HEK293 (cell line): ENCODE measurements at regions not wholly inside any gene's neighbourhood (a gene's known extent, or its start where the extent isn't known, plus 50 kb on each side); places are given as distances from the start of the nearest gene placed in this dataset.
"Not testable (repeated sequence)": the region's sequence is repeated elsewhere in the genome, so short reads cannot be mapped to it uniquely, and the experiment has no call there.

Source experiments
- CTCF ChIA-PET: fragments of 350-600 bp; formaldehyde crosslinking; extraction: SDS; loops from one replicate; lab custom pipeline; 2021; ENCODE audit warnings: antibody characterized with exemption; lab: Yijun Ruan, JAX
- POLR2A ChIA-PET: fragments of 300-600 bp; formaldehyde crosslinking; extraction: SDS; loops from one replicate; lab custom pipeline; 2020; ENCODE audit warnings: antibody characterized with exemption, inconsistent platforms; lab: Yijun Ruan, JAX
- H3K27ac ChIP-seq: fragments of 200-500 bp; sonication (Bioruptor generic); 2 replicates; pipeline ENCODE4 v1.5.1; 2014; ENCODE audit warnings: low read depth, low read length, control low read depth, inconsistent platforms; ENCODE audit errors: extremely low read depth
- H3K36me3 ChIP-seq, 2 experiments: fragments of 200-500 bp in 1 of 2; sonication (Bioruptor generic) in 1 of 2; 1 replicate in 1 of 2; 2 replicates in 1 of 2; pipeline ENCODE4 v1.5.1; 2014 to 2017; ENCODE audit warnings: inconsistent platforms in 2 of 2, low read length in 2 of 2; ENCODE audit not compliant: control insufficient read depth in 2 of 2, insufficient read depth in 1 of 2
- H3K4me1 ChIP-seq: fragments of 200-500 bp; sonication (Bioruptor generic); 2 replicates; pipeline ENCODE4 v1.5.1; 2014; ENCODE audit warnings: mild to moderate bottlenecking, low read length, inconsistent platforms; ENCODE audit not compliant: control insufficient read depth, insufficient read depth
- H3K4me3 ChIP-seq: 2 replicates; pipeline ENCODE4 v1.5.1; 2011; ENCODE audit warnings: low read depth, mild to moderate bottlenecking, control low read depth, low read length, moderate library complexity
- H3K9me3 ChIP-seq: fragments of 200-500 bp; sonication (Bioruptor generic); 2 replicates; pipeline ENCODE4 v1.5.1; 2014; ENCODE audit warnings: low read depth, low read length, inconsistent platforms; ENCODE audit not compliant: control insufficient read depth, insufficient read depth
- BCL11A ChIP-seq: fragments of 450-650 bp; formaldehyde crosslinking; IDR thresholded peaks from 2 replicates; pipeline ENCODE4 v1.5.1; 2016; ENCODE audit warnings: low read depth, missing biosample characterization, missing genetic modification characterization
- CTCF ChIP-seq: fragments of 450-650 bp; formaldehyde crosslinking; IDR thresholded peaks from 2 replicates; pipeline ENCODE4 v1.5.1; 2016; ENCODE audit warnings: missing biosample characterization, missing genetic modification characterization
- GLIS1 ChIP-seq: fragments of 450-650 bp; formaldehyde crosslinking; IDR thresholded peaks from 2 replicates; pipeline ENCODE4 v1.5.1; 2016; ENCODE audit warnings: missing biosample characterization, missing genetic modification characterization
- HIC1 ChIP-seq: fragments of 450-650 bp; formaldehyde crosslinking; IDR thresholded peaks from 2 replicates; pipeline ENCODE4 v1.5.1; 2016; ENCODE audit warnings: missing biosample characterization, missing genetic modification characterization
- IKZF3 ChIP-seq: fragments of 450-650 bp; IDR thresholded peaks from 2 replicates; pipeline ENCODE4 v1.5.0; 2018; ENCODE audit warnings: missing biosample characterization, mild to moderate bottlenecking, missing genetic modification characterization, moderate library complexity
- MYNN ChIP-seq: fragments of 450-650 bp; formaldehyde crosslinking; IDR thresholded peaks from 2 replicates; pipeline ENCODE4 v1.5.1; 2016; ENCODE audit warnings: missing biosample characterization, missing genetic modification characterization, borderline replicate concordance
- OSR2 ChIP-seq: fragments of 450-650 bp; formaldehyde crosslinking; IDR thresholded peaks from 2 replicates; pipeline ENCODE4 v1.5.1; 2016; ENCODE audit warnings: missing biosample characterization, missing genetic modification characterization
- TCF7L2 ChIP-seq: IDR thresholded peaks from 2 replicates; pipeline ENCODE4 v1.6.1; 2011; ENCODE audit warnings: low read depth, mild to moderate bottlenecking, inconsistent platforms, low read length, moderate library complexity, borderline replicate concordance
- ZNF16 ChIP-seq: fragments of 450-650 bp; formaldehyde crosslinking; IDR thresholded peaks from 2 replicates; pipeline ENCODE4 v1.5.1; 2016; ENCODE audit warnings: low read depth, missing biosample characterization, missing genetic modification characterization
- ZNF2 ChIP-seq: fragments of 450-650 bp; formaldehyde crosslinking; IDR thresholded peaks from 2 replicates; pipeline ENCODE4 v1.5.1; 2016; ENCODE audit warnings: missing biosample characterization, missing genetic modification characterization
- ZNF211 ChIP-seq: fragments of 450-650 bp; formaldehyde crosslinking; IDR thresholded peaks from 2 replicates; pipeline ENCODE4 v1.5.1; 2016; ENCODE audit warnings: low read depth, missing biosample characterization, missing genetic modification characterization
- ZNF302 ChIP-seq: fragments of 450-650 bp; formaldehyde crosslinking; IDR thresholded peaks from 2 replicates; pipeline ENCODE4 v1.5.1; 2016; ENCODE audit warnings: missing biosample characterization, missing genetic modification characterization, low read depth
- ZNF362 ChIP-seq: fragments of 450-650 bp; formaldehyde crosslinking; IDR thresholded peaks from 2 replicates; pipeline ENCODE4 v1.5.1; 2016; ENCODE audit warnings: missing biosample characterization, missing genetic modification characterization
- ZNF426 ChIP-seq: fragments of 450-650 bp; formaldehyde crosslinking; IDR thresholded peaks from 2 replicates; pipeline ENCODE4 v1.5.1; 2017; ENCODE audit warnings: missing biosample characterization, missing genetic modification characterization, mild to moderate bottlenecking, inconsistent platforms, moderate library complexity
- ZNF514 ChIP-seq: fragments of 450-650 bp; formaldehyde crosslinking; IDR thresholded peaks from 2 replicates; pipeline ENCODE4 v1.5.1; 2016; ENCODE audit warnings: missing biosample characterization, missing genetic modification characterization
- ZNF561 ChIP-seq: fragments of 450-650 bp; IDR thresholded peaks from 2 replicates; pipeline ENCODE4 v1.5.1; 2018; ENCODE audit warnings: missing biosample characterization, missing genetic modification characterization, borderline replicate concordance
- ZNF571 ChIP-seq: fragments of 450-650 bp; formaldehyde crosslinking; IDR thresholded peaks from 2 replicates; pipeline ENCODE4 v1.5.0; 2017; ENCODE audit warnings: missing biosample characterization, missing genetic modification characterization
- ZNF600 ChIP-seq: fragments of 450-650 bp; formaldehyde crosslinking; IDR thresholded peaks from 2 replicates; pipeline ENCODE4 v1.5.1; 2016; ENCODE audit warnings: missing biosample characterization, missing genetic modification characterization
- ZNF658 ChIP-seq: fragments of 450-650 bp; formaldehyde crosslinking; IDR thresholded peaks from 2 replicates; pipeline ENCODE4; 2016; ENCODE audit warnings: missing biosample characterization, missing genetic modification characterization
- ZNF660 ChIP-seq: fragments of 450-650 bp; IDR thresholded peaks from 2 replicates; pipeline ENCODE4 v1.5.1; 2018; ENCODE audit warnings: missing biosample characterization, mild to moderate bottlenecking, missing genetic modification characterization
- ZNF768 ChIP-seq: fragments of 450-650 bp; formaldehyde crosslinking; IDR thresholded peaks from 2 replicates; pipeline ENCODE4 v1.5.1; 2018; ENCODE audit warnings: missing biosample characterization, mild to moderate bottlenecking, missing genetic modification characterization
- ZNF785 ChIP-seq: fragments of 450-650 bp; formaldehyde crosslinking; IDR thresholded peaks from 2 replicates; pipeline ENCODE4 v1.5.1; 2016; ENCODE audit warnings: missing biosample characterization, missing genetic modification characterization
- ZSCAN16 ChIP-seq: fragments of 450-650 bp; formaldehyde crosslinking; IDR thresholded peaks from 2 replicates; pipeline ENCODE4 v1.5.1; 2016; ENCODE audit warnings: missing biosample characterization, missing genetic modification characterization
- TF ChIP-seq, protein P1 (sequence below): fragments of 450-650 bp; formaldehyde crosslinking; IDR thresholded peaks from 2 replicates; pipeline ENCODE4 v1.5.1; 2017; ENCODE audit warnings: missing biosample characterization, missing genetic modification characterization
- TF ChIP-seq, protein P2 (sequence below): fragments of 450-650 bp; formaldehyde crosslinking; IDR thresholded peaks from 2 replicates; pipeline ENCODE4 v1.5.1; 2017; ENCODE audit warnings: missing biosample characterization, missing genetic modification characterization

DNA sequence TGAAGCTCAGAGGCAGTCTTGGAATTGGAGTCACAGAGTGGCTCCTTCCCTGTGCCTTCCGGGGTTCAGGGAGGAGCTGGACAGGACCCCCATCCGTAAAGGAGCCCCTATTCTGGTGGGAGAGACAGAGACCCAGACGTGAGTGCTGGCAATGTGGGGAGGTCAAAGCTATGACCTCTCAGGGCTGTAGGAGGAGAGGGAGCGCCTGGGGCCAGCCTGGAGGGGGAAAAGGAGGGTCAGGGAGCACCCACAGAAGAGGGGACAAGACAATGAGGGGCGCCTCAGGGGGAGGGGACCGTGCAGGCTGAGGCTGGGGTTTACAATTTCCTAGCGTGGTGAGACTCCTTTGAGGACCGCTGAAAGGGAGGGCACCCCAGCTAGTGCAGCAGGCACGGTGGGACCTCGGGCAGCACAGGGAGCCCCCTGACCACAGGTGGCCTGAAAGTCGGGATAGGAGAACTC lies 97.9 kb upstream of the LRPAP1 start:
- no peak overlapping the region for H3K27ac ChIP-seq
- ChIA-PET POLR2A (no interaction called here), CTCF (no interaction called here)
- H3K4me3 ChIP-seq: no peak overlapping the region
- no peaks in the 10 kb centered on the region for H3K4me1 ChIP-seq
- H3K9me3 ChIP-seq: no peaks in the 10 kb centered on the region
- no peaks in the 10 kb centered on the region for H3K36me3 ChIP-seq
- TF ChIP-seq ZNF16 (tag by site-specific recombination) (no peak), ZNF571 (tag by site-specific recombination) (no peak), MYNN (tag by site-specific recombination) (no peak), ZNF768 (tag by site-specific recombination) (no peak), ZSCAN16 (tag by site-specific recombination) (no peak), CTCF (tag by site-specific recombination) (no peak), TCF7L2 (no peak), ZNF426 (tag by site-specific recombination) (no peak), ZNF211 (tag by site-specific recombination) (no peak), ZNF362 (tag by site-specific recombination) (no peak), ZNF2 (tag by site-specific recombination) (no peak), ZNF658 (tag by site-specific recombination) (no peak), ZNF302 (tag by site-specific recombination) (no peak)
- TF ChIP-seq, protein P1, sequence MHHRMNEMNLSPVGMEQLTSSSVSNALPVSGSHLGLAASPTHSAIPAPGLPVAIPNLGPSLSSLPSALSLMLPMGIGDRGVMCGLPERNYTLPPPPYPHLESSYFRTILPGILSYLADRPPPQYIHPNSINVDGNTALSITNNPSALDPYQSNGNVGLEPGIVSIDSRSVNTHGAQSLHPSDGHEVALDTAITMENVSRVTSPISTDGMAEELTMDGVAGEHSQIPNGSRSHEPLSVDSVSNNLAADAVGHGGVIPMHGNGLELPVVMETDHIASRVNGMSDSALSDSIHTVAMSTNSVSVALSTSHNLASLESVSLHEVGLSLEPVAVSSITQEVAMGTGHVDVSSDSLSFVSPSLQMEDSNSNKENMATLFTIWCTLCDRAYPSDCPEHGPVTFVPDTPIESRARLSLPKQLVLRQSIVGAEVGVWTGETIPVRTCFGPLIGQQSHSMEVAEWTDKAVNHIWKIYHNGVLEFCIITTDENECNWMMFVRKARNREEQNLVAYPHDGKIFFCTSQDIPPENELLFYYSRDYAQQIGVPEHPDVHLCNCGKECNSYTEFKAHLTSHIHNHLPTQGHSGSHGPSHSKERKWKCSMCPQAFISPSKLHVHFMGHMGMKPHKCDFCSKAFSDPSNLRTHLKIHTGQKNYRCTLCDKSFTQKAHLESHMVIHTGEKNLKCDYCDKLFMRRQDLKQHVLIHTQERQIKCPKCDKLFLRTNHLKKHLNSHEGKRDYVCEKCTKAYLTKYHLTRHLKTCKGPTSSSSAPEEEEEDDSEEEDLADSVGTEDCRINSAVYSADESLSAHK (tag by site-specific recombination): no peak

DNA sequence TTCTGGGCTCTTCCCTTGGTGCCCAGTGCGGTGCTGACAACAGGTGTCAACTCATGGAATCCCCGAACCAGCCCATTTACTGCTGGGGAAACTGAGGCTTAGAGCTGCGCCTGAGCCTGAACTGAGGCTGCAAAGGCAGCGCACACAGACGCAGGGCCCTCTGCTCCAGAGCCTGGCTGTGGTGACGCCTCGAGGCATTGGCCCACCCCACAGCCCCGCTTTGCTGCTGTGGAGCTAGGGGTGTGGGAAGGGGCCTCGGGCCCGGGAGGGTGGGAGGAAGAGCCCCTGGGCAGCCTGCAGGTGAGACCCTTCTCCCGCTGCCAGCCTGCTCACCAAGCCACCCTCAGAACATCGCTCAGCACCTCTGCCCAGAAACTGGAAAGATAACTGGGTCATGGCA lies 97.4 kb upstream of the LRPAP1 start:
- CTCF ChIA-PET: no interaction called here
- Histone ChIP-seq H3K9me3 (no peaks in the 10 kb centered on the region), H3K36me3 (no peaks in the 10 kb centered on the region), H3K4me3 (no peak overlapping the region), H3K27ac (no peak overlapping the region), H3K4me1 (no peaks in the 10 kb centered on the region)
- POLR2A ChIA-PET: interaction anchor here (0.6 kb wide), 1 partner anchor 283 kb away, joined by 4 read pairs; no protein-coding TSS in a partner anchor
- TF ChIP-seq ZNF785 (tag by site-specific recombination) (no peak), ZNF561 (tag by site-specific recombination) (no peak), IKZF3 (no peak), HIC1 (tag by site-specific recombination) (no peak), OSR2 (no peak), ZNF660 (no peak), BCL11A (tag by site-specific recombination) (no peak), TCF7L2 (no peak), GLIS1 (tag by site-specific recombination) (no peak), ZNF514 (tag by site-specific recombination) (no peak), ZNF600 (tag by site-specific recombination) (no peak)
- TF ChIP-seq, protein P2, sequence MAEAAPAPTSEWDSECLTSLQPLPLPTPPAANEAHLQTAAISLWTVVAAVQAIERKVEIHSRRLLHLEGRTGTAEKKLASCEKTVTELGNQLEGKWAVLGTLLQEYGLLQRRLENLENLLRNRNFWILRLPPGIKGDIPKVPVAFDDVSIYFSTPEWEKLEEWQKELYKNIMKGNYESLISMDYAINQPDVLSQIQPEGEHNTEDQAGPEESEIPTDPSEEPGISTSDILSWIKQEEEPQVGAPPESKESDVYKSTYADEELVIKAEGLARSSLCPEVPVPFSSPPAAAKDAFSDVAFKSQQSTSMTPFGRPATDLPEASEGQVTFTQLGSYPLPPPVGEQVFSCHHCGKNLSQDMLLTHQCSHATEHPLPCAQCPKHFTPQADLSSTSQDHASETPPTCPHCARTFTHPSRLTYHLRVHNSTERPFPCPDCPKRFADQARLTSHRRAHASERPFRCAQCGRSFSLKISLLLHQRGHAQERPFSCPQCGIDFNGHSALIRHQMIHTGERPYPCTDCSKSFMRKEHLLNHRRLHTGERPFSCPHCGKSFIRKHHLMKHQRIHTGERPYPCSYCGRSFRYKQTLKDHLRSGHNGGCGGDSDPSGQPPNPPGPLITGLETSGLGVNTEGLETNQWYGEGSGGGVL (tag by site-specific recombination): no peak

GRCh38 chr4:3629176-3629575 lies 97.0 kb upstream of the LRPAP1 start:
- H3K4me1 ChIP-seq, H3K4me3 ChIP-seq, CTCF ChIA-PET, H3K9me3 ChIP-seq, H3K36me3 ChIP-seq, H3K27ac ChIP-seq: not testable (repeated sequence)
- POLR2A ChIA-PET: interaction anchor here (0.6 kb wide), 1 partner anchor 283 kb away, joined by 4 read pairs; no protein-coding TSS in a partner anchor
